ENCODE measurements at regions not wholly inside any gene's neighbourhood (a gene's known extent, or its start where the extent isn't known, plus 50 kb on each side); places are given as distances from the start of the nearest gene placed in this dataset.

DNA sequence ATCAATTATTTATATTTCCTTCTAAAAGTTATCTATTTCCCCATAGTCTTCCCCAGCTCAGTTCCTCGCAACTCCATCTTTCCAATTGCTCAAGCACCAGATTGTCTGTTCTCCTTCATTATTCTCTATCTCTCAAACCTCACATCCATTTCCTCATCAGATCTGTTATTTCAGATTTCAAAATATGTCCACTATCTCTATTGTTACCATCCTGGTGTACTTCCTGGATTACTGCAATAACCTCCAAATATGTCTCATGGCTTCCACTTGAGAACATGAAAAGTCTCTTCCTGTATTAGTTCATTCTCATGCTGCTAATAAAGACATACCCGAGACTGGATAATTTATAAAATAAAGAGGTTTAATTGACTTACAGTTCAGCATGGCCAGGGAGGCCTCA, 641.7 kb upstream of the ZEB2 start:
- DNase-seq, result no peak

DNA sequence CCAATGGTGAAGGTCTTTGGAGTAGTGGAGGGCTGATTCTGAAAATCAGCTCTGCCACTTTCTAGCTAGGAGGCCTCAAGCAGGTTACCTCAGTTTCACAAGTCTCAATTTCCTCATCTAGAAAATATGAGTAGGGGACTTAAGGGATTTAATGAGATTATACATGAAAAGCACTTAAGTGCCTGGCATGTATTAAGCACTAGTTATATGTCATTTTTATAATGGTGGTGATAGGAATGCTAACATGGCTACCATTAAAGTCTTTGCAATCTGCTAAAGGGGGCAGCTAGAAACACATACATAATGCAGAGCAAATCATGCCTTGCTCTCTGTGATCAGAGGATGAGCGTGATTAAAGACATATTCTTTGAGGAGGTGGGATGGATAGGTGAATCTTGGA, 640.9 kb upstream of the ZEB2 start:
- DNase-seq, result no peak

DNA sequence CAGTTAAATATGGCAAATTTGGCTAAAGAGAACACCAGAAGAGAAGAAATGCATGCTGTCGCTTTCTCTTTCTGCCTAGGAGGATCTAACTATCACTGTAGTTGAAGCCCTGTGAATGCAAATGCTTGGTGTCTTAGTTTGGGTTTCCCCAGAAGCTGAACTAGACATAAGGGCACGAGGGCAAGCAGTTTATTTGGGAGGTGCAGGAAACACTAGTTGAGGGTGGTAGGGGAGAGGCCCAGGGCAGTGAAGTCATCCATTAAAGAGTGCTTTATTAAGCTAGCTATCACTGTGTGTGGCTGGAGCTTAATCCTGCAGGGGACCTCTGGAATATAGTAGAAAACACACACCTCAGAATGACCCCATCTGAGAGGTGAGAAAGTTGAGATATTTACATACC, 639.8 kb upstream of the ZEB2 start:
- no peak for DNase-seq

DNA sequence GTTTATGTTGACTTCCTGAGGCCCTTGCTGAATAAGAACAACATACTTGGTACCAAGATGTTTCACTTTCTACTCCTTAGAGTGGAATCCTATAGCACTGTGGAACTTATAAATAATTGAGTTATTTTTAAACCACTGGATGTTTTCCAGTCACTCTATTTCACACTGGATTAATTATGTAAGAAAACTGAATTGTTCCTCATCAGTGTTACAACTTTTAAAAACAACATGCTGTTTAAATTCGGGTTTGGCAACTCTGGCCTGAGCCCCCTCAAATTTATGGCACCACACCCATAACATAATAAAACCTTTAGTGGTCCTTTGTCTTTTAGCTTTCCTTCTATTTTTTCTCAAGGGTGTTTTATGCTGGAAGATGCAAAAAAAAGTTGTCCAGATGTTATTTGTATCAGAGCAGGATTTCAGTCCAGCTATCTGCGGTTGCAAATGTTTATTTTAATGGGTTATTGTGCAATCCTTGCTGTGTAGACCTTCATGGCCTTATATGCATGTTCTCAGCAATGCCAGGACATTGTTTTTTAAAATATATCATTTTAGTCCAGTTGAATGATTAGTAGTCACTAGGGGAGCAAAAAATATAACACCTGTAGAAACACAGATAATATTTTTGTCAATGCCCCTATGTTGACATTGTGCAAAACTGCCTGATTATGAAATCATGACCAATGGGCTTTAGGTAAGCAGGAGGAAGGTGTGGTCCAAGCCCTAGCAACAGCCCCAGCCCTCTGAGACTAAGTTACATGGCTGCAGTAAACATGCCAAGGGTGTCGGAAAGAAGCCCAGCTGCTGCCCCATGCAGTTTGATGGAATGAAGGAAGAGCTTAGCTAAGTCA, 638.0 kb upstream of the ZEB2 start:
- DNase-seq, result no peak

DNA sequence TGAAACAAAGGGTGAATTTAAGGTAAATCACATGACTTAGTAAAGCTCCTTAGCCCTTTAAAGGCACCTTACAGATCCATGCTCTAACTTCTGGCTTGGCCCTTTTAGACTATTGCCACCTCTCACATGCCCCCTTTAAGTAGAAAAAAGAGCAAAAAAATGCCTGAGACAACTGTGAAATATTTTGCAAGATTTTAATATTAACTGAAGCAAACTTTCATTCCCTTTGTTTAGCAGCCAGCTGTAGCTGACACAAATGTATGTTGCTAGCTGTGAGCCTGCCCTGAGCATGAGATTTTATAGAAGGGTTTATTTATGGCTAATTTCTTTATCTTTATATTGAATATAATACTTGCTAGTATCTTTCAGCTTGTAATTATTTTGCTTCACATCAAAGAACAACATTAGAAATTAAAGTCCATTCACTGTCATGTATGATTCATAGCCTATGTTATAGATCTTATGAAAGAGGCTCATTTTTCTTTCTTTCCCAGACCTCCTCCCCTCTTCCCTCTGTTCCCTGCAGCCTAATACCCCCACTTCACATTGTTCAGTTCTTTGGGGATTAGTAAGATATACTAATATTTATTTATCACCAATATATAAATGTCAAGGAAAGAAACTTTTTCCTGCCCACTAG, 637.2 kb upstream of the ZEB2 start:
- DNase-seq, result no peak

DNA sequence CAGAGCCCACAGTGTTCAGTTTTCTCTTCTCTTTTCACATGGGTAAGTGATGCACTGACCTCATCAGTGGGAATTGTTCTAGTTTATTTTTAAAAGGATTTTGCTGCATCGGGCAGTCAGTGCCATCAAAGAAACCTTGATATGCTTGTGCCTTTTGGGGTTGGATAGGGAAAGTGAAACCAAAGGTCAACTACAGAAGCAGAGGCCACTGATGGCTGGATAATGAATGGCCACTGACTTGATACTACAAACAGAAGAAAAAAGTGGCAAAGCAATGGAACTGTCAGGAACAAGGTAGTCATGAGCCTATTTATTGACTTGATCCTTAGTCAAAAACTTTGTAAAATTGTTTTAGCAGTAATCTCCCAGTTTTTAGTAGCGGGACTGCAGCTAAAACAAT, 636.3 kb upstream of the ZEB2 start:
- no peak for DNase-seq

DNA sequence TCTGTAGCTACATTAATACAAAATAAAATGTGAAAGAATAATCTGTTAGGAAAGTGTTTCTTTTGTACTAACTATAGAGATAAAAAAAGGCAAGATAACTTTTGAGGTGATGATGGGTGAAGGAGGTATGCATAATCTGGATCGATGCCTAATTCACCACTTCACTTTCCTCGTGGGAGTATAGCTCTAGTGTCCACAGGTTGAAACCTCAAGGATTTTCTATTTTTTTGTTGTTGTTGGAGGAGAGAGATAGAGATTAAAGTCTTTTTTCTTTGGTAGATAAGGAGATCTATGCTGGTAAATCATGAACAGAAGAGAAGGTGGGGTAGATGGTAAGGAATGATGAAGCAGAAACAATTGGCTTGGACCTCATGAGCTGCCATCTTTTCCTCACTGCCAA, 635.3 kb upstream of the ZEB2 start:
- DNase-seq, result no peak

DNA sequence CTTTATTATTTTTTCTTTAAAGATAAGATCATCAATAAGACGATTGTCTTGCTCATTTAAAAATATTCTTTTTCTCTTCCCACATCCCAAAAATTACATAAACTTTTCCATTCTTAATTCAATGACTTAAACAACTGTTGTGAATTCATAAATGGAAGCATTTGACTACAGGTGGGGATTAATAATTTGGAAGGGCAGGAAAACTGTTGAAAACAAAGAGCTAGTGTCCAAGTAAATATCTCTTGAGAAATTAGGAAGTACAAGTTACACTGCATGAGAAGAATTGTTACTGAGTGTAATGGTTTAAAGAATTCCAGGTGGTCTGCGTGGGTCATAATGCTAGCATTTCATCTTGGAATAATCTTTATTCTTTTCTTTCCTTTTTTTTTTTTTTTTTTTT, 634.8 kb upstream of the ZEB2 start:
- no peak for DNase-seq

DNA sequence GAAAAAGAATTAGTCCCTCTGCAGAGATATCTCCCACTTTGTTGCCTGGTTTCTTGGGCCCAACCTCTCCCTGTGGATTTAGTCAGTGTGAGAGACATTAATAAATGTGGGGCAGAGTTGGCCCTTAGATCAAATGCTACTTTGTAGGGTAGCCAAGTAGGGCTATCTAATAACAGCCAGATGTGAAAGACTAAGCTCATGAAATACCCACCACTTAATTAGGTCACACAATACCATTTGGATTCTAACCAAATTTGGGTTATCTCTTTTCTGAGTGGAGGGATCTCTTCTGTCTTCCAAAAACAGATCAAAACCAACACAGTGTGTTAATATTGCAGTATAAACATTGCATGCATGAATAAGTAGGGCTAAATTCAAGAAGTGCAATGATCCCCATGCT, 626.8 kb upstream of the ZEB2 start:
- DNase-seq, result no peak

DNA sequence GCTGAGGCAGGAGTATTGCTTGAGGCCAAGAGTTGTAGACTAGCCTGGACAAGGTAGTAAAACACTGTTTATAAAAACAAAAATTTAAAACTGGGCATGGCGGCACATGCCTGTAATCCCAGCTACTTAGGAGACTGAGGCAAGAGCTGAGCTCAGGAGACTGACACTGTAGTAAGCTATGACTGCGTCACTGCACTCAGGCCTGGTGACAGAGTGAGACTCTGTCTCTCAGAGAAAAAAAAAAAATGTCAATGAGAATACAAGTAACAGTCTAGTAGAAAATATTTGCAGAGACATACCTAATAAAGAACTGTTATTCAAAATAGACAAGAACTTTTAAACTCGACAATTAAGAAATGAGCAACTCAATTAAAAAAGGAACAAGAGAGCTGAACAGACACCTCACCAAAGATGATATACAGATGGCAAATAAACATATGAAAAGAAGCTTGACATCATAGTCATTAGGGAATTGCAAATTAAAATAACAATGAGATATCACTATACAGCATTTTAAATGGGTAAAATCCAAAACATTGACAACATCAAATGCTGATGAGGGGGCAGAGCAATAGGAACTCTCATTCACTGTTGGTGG, 624.3 kb upstream of the ZEB2 start:
- DNase-seq, result no peak

DNA sequence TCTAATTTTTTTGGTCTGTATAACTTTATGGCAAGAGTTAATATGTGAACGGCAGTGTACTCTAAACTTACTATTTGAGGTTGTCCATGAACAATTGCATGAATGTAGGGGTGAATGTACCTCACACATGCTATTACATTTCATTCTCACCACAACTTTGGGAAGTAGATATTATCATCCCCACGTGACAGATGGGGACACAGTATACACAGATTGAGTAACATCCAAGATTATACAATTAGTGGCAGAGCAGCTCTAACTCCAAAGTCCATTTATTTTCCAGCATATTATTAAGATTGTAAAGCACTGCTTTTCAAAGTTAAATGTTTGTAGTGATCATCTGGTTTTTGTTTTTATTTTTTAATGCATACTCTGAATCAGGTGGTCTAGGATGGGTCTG, 622.1 kb upstream of the ZEB2 start:
- no peak for DNase-seq

DNA sequence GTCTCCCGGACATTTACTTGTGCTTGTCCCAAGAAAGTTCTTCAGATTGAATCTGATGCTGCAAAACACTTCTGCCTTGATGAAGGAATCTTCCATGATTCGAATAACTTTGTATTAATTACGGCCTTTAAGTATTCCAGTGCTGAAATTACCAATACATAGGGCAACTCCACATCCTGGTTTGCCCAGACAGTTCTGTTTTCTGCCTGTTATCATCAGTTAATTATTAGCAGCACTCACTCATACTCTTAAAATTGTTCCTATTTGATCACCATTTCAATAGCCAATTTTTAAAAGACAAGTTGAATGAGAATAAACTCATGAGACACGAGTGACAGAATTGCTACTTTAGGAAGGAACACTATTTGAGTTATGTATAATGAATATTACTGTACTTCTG, 620.7 kb upstream of the ZEB2 start:
- DNase-seq, result no peak

DNA sequence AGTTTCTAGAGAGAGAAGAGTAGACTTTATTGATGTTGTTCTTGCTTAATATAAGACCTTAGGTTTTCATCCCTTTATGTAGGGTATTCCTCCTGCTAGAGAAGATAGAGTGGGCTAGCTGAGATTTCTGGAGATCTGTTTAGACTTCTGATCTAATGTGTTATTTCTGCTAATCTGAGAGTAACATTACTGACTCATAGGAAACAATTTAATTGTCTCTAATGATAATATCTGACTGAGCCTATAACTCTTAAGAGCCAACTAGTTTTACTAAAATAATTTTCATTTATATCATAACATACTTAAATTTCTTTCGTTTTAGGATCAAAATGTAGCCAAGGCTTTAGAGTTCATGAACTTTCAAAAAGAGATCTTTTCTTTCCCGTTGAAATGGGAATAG, 618.7 kb upstream of the ZEB2 start:
- no peak for DNase-seq

DNA sequence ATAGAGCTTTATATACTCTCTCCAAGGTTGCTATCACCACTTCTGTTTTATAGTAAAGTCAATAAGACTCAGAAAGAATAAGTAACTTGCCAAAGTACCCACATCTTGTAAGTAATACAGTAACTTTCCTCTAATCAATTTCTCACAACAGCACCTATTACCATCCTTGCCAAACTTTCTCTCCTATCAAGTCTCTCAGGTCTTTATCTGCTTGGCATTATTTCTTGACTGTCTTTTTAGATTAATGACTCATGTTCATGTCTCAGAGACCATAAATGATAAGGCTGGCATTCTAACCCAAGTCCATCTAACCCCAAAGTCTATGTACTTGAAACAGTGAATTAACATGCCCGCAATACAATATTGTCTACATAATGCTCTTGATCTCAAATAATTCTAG, 618.0 kb upstream of the ZEB2 start:
- DNase-seq, result no peak

DNA sequence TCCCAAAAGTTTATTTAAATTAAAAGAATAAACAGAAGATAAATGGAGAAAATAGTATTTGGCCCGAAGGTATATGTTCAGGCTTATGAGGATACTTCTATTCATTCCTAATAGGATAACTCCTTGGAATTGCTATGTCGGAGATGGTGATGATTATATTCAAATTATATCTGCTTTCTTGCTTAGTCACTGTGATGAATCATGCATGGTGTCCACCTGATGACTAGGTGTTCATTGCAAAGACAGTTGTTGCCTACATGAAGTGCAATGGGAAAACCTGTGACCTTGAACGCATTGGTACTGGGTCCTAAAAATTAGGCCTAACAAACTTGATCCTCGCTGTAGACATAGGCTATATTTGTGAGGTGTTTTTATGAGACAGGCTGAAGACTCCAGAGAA, 617.3 kb upstream of the ZEB2 start:
- DNase-seq, result no peak

DNA sequence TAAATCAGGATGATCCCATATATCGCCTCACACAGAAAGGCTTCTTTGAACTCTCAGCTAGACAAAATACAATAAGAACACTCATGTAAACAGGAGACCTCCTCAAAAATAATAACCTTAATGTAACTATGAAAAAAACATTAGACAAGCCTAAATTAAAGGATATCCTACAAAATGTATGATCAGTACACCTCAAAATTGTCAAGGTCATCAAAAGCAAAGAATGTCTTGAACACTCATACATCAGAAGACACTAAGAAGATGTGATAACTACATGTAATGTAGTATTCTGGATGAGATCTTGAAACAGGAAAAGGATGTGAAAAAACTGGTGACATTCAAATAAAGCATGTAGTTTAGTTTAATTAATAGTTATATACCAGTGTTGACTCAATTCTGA, 616.8 kb upstream of the ZEB2 start:
- DNase-seq, result no peak

DNA sequence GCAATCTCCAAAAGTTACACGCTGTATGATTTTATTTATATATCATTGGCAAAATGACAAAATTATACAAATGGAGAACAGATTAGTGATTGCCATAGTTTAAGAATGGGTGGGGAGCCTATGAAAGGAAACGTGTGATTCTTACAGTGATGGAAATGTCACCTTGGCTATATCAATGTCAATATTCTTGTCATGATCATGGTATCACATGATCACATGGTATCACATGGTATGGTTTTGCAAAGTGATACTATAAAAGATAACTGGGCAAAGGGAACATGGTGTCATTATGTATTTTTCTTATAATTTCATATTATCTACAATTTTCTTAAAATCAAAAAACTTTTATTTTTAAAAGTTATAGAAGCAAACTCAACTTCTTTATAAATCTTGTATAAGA, 606.2 kb upstream of the ZEB2 start:
- DNase-seq, result no peak

DNA sequence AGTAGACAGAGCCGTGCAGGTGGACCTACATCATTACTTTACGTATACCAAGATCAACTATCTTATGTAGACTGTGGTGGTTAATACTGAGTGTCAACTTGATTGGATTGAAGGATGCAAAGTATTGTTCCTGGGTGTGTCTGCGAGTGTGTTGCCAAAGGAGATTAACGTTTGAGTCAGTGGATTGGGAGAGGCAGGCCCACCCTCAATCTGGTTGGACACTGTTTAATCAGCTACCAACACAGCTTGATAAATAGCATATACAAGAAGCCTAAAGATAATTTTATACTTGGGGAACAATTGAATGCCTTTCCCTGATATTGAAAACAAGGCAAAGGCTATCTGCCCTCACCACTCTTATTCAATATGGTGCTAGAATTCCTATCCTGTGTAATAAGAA, 604.2 kb upstream of the ZEB2 start:
- DNase-seq, result no peak

DNA sequence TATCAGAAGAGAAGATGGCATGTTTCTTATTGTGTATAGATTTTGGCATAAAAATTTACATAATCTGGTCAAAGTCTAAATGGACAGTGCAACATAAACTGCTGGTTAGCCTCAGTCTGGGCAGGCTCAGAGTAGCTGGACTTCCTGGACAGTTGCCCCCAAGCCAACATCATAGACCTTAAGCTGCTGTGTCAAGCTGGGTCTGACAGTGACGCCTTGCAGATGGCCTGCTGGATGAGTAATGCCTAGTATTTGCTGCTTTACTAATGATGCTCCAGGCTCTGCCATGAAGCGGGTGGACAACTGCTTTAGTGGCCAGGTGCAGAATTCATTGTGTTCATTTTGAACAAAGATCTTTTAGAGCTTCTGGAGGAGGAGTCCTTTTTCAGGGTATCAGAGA, 603.7 kb upstream of the ZEB2 start:
- DNase-seq, result no peak

DNA sequence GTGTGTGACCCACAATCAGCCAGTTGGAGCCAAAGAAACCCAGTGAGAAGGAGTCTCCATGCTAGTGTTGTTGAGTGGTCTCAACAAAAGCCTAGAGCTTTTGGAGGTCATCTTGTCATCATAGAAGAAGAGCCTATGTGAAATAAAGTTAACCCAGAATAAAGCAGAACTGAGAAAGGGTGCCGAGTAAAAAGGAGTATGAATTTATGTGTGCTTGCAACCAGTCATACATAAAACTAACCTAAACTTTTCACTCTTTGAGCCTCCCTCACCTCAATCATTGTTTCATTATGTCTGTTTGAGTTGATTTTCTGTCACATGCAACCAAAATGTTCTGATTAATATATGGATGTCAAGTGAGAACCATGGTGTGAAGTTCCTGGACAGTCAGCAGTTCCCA, 599.3 kb upstream of the ZEB2 start:
- no peak for DNase-seq

DNA sequence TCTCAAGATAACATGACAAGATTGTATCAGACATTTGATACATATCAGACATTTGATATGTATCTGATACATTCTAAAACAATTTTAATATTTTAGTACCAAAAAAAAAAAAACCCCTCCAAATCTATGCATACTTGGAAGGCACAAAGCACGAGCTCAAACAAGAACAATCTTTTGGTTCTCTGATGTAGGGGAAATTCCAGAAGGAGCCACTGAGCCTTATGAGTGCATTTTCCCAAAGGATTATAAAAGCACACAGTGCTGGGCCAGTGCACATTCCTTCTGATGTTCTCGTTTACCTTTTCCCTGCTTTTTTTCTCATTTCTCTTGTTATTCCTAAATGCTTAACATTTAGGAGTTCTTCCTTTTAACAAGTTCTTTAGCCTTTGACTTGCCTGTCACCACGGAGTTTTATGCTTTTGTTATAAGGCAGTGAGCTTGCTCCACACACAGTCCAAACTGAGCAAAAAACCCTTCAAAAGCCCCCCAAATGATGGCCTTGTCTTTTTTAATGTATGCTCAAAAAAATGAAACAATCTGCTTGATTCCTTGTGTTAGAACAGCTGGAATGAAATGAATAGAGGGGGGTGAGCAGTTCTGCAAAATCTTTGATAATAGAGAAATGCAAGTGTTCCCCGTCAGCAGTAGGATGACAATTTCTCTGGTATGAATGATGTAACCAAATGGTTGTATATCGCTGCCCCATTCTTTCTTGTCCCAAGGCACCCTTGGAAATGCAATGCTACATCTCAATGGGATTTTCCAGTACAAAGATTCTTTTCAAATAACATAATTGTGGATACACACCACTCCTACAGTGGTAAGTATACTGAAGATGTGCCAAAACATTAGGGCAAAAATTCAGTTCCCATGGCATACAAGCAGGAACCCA, 597.2 kb upstream of the ZEB2 start:
- no peak for DNase-seq

DNA sequence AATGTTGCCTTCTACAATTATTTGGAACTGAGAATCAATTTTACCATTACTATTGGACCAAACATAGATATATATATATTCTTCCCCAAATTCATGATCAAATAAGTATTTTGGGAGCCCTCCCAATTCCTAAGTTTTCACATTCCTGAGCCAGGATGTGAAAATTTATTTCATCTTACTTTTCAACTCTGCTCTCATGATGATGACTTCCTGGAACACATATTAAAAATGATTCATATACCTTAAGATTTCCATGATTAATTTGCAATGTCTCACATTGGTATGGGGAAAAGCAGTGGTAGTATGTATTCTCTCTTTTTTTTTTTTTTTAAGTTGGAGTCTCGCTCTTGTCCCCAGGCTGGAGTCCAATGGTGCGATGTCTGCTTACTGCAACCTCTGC, 596.1 kb upstream of the ZEB2 start:
- no peak for DNase-seq

DNA sequence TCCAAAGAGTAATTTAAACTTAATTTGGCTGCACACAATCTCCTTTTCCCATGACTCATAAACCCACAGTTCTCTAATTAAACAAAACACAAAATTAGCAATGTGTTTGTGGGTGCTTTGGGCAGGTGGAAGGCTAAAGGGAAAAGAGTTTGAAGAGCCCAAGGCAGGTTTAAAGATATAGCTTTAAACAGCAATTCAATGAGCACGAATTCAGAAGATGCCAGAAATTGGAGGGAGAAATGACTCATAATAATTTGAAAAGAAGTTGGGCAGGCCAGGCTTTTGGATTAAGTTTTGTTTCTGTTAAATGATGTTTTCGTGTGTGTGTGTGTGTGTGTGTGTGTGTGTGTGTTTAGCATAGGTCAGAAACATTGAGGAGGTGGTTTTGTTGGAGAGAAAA, 594.8 kb upstream of the ZEB2 start:
- DNase-seq, result no peak

DNA sequence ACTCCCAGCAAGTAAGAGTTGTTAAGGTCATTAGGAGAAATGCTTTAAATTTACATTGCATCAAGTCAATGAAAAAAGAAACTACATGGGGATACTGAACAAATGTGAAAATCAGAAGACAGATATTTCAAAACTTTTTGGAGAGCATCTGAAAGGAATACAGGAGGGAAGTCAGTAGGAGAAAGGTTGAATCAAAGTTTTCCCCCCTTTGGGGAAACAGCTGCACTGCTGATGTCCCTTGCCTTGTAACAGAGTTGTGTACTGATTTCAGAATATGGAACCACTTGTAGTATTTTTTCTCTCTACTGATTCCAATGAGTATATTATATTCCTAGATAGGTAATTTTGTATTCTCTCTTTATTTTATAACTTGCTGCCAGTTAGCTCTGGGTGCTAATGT, 592.5 kb upstream of the ZEB2 start:
- no peak for DNase-seq
